Neural cell (in vitro differentiated cells): ENCODE measurements at regions not wholly inside any gene's neighbourhood (a gene's known extent, or its start where the extent isn't known, plus 50 kb on each side); places are given as distances from the start of the nearest gene placed in this dataset.

ENCODE experiments used
- H2AFZ ChIP-seq: fragments of 200-600, 300-800 bp; sonication (generic), shearing (Covaris generic); 2 replicates; pipeline ENCODE4 v1.6.0; 2014; ENCODE audit warnings: low read depth, mild to moderate bottlenecking, antibody characterized with exemption, low read length, moderate library complexity
- H3F3A ChIP-seq: fragments of 200-600 bp; shearing (Covaris generic); 2 replicates; pipeline ENCODE4 v1.6.1; 2016; ENCODE audit warnings: mild to moderate bottlenecking, moderate library complexity, mixed read lengths, antibody characterized with exemption, low read length; ENCODE audit not compliant: insufficient read depth, poor library complexity, severe bottlenecking
- H3K27ac ChIP-seq: fragments of 200-600, 300-800 bp; sonication (generic), shearing (Covaris generic); 2 replicates; pipeline ENCODE4 v1.5.1; 2014; ENCODE audit warnings: mild to moderate bottlenecking, low read length, moderate library complexity
- H3K27me3 ChIP-seq: fragments of 300-800, 200-600 bp; sonication (generic), shearing (Covaris generic); 2 replicates; pipeline ENCODE4 v1.6.0; 2014; ENCODE audit warnings: mild to moderate bottlenecking, low read depth, low read length, moderate library complexity; ENCODE audit not compliant: insufficient read depth
- H3K36me3 ChIP-seq: fragments of 300-800, 200-600 bp; sonication (generic), shearing (Covaris generic); 2 replicates; pipeline ENCODE4 v1.5.1; 2014; ENCODE audit warnings: mild to moderate bottlenecking, antibody characterized with exemption, low read length, moderate library complexity; ENCODE audit not compliant: insufficient read depth
- H3K4me2 ChIP-seq: fragments of 300-800, 200-600 bp; sonication (generic), shearing (Covaris generic); 2 replicates; pipeline ENCODE4 v1.6.0; 2014; ENCODE audit warnings: mild to moderate bottlenecking, low read length
- H3K4me3 ChIP-seq: fragments of 300-800, 200-600 bp; sonication (generic), shearing (Covaris generic); 2 replicates; pipeline ENCODE4 v1.5.1; 2014; ENCODE audit warnings: mild to moderate bottlenecking, low read length, moderate library complexity
- H3K79me2 ChIP-seq: fragments of 200-600 bp; shearing (Covaris generic); replicated peaks from 2 replicates; pipeline ENCODE4 v1.6.0; 2014; ENCODE audit warnings: mild to moderate bottlenecking, low read length, moderate library complexity; ENCODE audit not compliant: insufficient read depth
- H3K9ac ChIP-seq: fragments of 300-800, 200-600 bp; sonication (generic), shearing (Covaris generic); 2 replicates; pipeline ENCODE4 v1.6.1; 2016; ENCODE audit warnings: mild to moderate bottlenecking, low read length, mixed read lengths
- H3K9me2 ChIP-seq: fragments of 200-600 bp; shearing (Covaris generic); 2 replicates; pipeline ENCODE4 v1.6.1; 2016; ENCODE audit warnings: mild to moderate bottlenecking, low read length, mixed read lengths; ENCODE audit not compliant: insufficient read depth
- H3K9me3 ChIP-seq: fragments of 200-600, 300-800 bp; sonication (generic), shearing (Covaris generic); 2 replicates; pipeline ENCODE4 v1.6.1; 2016; ENCODE audit warnings: mild to moderate bottlenecking, mixed run types, low read length, moderate library complexity, mixed read lengths
- H4K20me1 ChIP-seq: fragments of 200-600 bp; shearing (Covaris generic); 2 replicates; pipeline ENCODE4 v1.6.1; 2016; ENCODE audit warnings: mild to moderate bottlenecking, mixed run types; ENCODE audit not compliant: insufficient read depth
- EP300 ChIP-seq: fragments of 450-650 bp; conservative IDR thresholded peaks from 2 replicates; pipeline ENCODE4 v1.6.1; 2014; ENCODE audit warnings: antibody characterized with exemption, mild to moderate bottlenecking, moderate library complexity; ENCODE audit not compliant: poor library complexity, severe bottlenecking
- EZH2 ChIP-seq: fragments of 200-600, 300-800 bp; shearing (Covaris generic), sonication (generic); IDR thresholded peaks from 2 replicates; pipeline ENCODE4 v1.6.1; 2014; ENCODE audit warnings: antibody characterized with exemption, low read length, borderline replicate concordance, mild to moderate bottlenecking; ENCODE audit not compliant: insufficient read depth, poor library complexity, severe bottlenecking
- MXI1 ChIP-seq: fragments of 450-650 bp; conservative IDR thresholded peaks from 2 replicates; pipeline ENCODE4 v1.6.1; 2014; ENCODE audit warnings: antibody characterized with exemption, mild to moderate bottlenecking; ENCODE audit not compliant: poor library complexity, severe bottlenecking
- POLR2AphosphoS5 ChIP-seq: IDR thresholded peaks from 2 replicates; pipeline ENCODE4 v1.6.1; 2012
- RAD21 ChIP-seq: fragments of 450-650 bp; conservative IDR thresholded peaks from 2 replicates; pipeline ENCODE4 v1.6.1; 2014; ENCODE audit warnings: antibody characterized with exemption, mild to moderate bottlenecking, moderate library complexity
- SMC3 ChIP-seq: fragments of 450-650 bp; conservative IDR thresholded peaks from 2 replicates; pipeline ENCODE4 v1.6.1; 2014; ENCODE audit warnings: antibody characterized with exemption, mild to moderate bottlenecking, moderate library complexity; ENCODE audit not compliant: poor library complexity
- TAF1 ChIP-seq: IDR thresholded peaks from 2 replicates; pipeline ENCODE4 v1.6.1; 2012; ENCODE audit warnings: low read depth
- TF ChIP-seq, protein P1 (sequence below): fragments of 450-650 bp; IDR thresholded peaks from 2 replicates; pipeline ENCODE4 v1.5.1; 2014; ENCODE audit warnings: antibody characterized with exemption, mild to moderate bottlenecking, moderate library complexity; ENCODE audit not compliant: poor library complexity, severe bottlenecking
- TF ChIP-seq, protein P2 (sequence below): IDR thresholded peaks from 2 replicates; pipeline ENCODE4 v1.6.1; 2012; ENCODE audit warnings: borderline replicate concordance

DNA sequence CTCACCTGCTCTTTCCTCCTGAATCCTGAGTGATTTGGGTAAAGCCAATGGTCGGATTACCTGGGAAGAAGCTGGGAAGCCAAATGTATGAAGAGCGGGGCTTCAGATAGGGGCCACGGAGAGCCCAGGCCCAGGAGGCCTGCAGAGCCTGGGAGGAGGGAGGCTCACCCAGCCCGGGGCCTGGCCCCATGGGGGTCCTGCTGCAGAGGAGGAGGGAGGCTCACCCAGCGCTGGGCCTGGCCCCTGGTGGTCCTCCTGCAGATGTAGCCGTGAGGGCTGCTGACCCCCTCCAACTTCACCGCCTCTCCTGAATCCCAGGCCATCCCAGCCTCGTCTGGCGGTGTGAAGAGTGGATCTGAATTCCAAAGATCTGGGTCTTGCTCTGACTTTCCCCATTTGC lies 368.4 kb downstream of the THBS2 start:
- Histone ChIP-seq H3K4me2 (no peak overlapping the region), H3F3A (no peaks in the 10 kb centered on the region), H3K27ac (no peak overlapping the region), H3K4me3 (no peak overlapping the region), H3K9me3 (no peaks in the 10 kb centered on the region), H3K27me3 (no peaks in the 10 kb centered on the region), H4K20me1 (no peaks in the 10 kb centered on the region), H3K9ac (no peak overlapping the region), H3K9me2 (no peaks in the 10 kb centered on the region), H3K36me3 (no peaks in the 10 kb centered on the region), H3K79me2 (no peaks in the 10 kb centered on the region), H2AFZ (no peak overlapping the region)
- no peak for TF ChIP-seq RAD21
- TF ChIP-seq, protein P1, sequence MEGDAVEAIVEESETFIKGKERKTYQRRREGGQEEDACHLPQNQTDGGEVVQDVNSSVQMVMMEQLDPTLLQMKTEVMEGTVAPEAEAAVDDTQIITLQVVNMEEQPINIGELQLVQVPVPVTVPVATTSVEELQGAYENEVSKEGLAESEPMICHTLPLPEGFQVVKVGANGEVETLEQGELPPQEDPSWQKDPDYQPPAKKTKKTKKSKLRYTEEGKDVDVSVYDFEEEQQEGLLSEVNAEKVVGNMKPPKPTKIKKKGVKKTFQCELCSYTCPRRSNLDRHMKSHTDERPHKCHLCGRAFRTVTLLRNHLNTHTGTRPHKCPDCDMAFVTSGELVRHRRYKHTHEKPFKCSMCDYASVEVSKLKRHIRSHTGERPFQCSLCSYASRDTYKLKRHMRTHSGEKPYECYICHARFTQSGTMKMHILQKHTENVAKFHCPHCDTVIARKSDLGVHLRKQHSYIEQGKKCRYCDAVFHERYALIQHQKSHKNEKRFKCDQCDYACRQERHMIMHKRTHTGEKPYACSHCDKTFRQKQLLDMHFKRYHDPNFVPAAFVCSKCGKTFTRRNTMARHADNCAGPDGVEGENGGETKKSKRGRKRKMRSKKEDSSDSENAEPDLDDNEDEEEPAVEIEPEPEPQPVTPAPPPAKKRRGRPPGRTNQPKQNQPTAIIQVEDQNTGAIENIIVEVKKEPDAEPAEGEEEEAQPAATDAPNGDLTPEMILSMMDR, result no peak
- no peak for TF ChIP-seq EZH2
- no peak for TF ChIP-seq MXI1
- TF ChIP-seq EP300, result no peak
- TF ChIP-seq TAF1, result no peak
- TF ChIP-seq, protein P2, sequence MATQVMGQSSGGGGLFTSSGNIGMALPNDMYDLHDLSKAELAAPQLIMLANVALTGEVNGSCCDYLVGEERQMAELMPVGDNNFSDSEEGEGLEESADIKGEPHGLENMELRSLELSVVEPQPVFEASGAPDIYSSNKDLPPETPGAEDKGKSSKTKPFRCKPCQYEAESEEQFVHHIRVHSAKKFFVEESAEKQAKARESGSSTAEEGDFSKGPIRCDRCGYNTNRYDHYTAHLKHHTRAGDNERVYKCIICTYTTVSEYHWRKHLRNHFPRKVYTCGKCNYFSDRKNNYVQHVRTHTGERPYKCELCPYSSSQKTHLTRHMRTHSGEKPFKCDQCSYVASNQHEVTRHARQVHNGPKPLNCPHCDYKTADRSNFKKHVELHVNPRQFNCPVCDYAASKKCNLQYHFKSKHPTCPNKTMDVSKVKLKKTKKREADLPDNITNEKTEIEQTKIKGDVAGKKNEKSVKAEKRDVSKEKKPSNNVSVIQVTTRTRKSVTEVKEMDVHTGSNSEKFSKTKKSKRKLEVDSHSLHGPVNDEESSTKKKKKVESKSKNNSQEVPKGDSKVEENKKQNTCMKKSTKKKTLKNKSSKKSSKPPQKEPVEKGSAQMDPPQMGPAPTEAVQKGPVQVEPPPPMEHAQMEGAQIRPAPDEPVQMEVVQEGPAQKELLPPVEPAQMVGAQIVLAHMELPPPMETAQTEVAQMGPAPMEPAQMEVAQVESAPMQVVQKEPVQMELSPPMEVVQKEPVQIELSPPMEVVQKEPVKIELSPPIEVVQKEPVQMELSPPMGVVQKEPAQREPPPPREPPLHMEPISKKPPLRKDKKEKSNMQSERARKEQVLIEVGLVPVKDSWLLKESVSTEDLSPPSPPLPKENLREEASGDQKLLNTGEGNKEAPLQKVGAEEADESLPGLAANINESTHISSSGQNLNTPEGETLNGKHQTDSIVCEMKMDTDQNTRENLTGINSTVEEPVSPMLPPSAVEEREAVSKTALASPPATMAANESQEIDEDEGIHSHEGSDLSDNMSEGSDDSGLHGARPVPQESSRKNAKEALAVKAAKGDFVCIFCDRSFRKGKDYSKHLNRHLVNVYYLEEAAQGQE, result no peak
- TF ChIP-seq SMC3, result no peak
- no peak for TF ChIP-seq POLR2AphosphoS5

DNA sequence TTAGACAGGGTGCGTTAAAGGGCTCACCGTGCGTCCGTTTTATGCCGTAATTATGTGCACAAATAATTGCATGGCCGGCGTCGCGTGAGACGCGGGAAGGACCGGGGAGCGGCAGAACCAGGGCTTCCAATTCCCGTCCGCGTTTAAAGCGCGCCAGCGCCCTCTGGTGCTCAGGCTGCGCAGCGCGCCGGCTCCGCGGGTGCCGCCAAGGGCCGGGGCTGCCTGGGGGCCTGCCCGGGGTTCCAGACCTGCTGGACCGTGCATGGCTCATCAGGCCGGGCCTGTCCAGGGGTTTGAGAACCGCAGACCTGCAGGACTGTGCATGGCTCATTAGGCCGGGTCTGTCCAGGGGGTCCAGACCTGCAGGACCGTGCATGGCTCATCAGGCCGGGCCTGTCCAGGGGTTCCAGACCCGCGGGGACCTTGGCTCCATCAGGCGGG lies 369.0 kb downstream of the THBS2 start:
- Histone ChIP-seq H3K79me2 (no peaks in the 10 kb centered on the region), H3F3A (no peaks in the 10 kb centered on the region), H4K20me1 (no peaks in the 10 kb centered on the region), H3K4me2 (no peak overlapping the region), H3K9me2 (no peaks in the 10 kb centered on the region), H3K27ac (no peak overlapping the region), H3K9ac (no peak overlapping the region), H3K36me3 (no peaks in the 10 kb centered on the region), H2AFZ (no peak overlapping the region), H3K4me3 (no peak overlapping the region), H3K27me3 (no peaks in the 10 kb centered on the region), H3K9me3 (no peaks in the 10 kb centered on the region)
- TF ChIP-seq EZH2 (no peak), POLR2AphosphoS5 (no peak), EP300 (no peak), SMC3 (peak; percentile 92), RAD21 (peak; percentile 88)
- TF ChIP-seq, protein P1, result peak; percentile 84
